Effector CD8-positive, alpha-beta T cell (primary cell): ENCODE measurements at regions not wholly inside any gene's neighbourhood (a gene's known extent, or its start where the extent isn't known, plus 50 kb on each side); places are given as distances from the start of the nearest gene placed in this dataset.

ENCODE experiments used
- DNase-seq: peaks from one replicate; lab custom pipeline; 2025; lab: John Stamatoyannopoulos, UW

DNA sequence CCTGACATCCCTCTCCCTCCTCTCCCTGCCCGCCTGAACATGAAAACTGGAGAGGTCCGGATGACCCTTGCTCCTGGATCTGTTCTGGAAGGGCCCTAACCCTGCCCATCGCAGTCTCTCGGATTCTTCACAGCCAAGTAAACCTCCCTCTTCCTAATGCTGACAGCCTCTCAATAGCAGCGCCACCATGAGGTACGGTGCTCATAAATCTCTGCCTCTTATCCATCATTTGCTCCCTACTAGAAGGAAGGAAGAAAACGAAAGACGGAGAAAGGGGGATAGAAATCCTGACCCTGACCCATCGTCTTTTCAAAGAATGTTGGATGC lies 257.9 kb downstream of the BCL11A start:
- no peak for DNase-seq

DNA sequence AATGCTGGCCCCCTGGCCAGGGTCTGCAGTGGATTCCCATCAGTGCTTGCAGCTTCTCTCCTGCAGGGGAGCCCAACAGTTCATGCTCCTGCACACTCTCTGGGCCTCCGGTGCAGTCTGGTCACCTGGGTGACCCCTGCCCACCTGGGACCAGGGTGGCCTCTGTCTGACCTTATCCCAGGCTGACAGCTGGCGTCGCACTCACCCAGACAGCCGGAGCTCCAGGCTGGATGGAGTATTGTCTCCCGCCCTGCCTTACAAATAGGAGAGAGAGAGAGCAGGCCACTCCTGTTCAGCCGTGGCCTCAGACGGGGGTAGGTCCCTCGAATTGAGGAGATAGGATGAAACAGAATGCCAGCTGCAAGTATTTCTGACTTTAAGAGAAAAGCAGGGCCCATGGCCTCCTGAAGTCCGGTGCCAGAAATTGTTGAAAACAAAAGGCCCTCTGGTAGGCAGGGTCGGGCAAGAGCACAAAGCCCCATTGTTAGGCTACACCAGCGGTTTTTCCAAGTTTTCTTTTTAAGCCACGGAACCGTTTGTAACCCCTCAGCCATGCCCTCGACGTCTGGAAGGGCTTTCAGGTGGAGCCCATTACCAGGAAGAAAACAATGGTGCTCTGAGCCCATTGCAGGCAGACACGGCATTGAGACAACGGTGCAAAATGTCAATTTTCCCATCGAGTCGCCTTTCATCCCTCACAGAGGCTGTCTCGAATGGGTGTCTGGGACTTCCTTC lies 258.4 kb downstream of the BCL11A start:
- no peak for DNase-seq

DNA sequence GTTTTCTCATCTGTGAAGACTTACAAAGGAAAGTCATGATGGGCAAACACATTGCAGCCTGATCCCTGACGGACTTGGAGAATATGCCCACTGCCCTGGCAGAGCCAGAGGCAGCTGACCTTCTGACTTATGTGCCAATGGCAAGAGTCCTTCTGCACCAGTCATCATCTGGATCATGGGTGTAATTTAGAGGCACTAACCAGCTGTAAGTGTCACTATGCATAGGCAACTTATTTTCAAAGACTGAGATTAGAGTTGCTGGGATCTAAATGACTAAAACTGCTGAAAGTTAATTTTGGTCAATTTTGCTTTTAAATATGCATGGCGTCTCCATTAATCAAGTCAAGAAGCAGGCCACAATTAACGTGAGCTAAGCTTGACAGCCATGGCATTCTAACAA lies 261.2 kb downstream of the BCL11A start:
- no peak for DNase-seq

DNA sequence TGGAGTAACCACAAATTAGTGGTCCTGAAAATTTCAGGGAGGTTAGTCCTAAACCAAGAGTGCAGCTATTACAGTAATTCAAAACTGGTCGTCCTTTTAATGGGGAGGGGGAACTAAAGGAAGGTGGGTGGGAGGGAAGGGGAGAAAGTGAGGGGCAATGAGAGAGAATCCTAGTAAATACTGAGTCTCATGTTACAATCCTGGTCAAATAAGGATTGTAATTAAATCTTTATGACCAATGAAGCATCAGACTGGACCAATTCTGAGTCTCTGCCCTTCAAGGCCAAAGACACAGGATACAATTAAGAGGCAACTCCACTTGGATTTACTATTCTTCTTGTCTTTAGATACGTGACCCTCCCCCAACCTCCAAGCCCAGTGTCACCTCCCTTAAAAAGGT lies 262.9 kb downstream of the BCL11A start:
- DNase-seq = no peak

DNA sequence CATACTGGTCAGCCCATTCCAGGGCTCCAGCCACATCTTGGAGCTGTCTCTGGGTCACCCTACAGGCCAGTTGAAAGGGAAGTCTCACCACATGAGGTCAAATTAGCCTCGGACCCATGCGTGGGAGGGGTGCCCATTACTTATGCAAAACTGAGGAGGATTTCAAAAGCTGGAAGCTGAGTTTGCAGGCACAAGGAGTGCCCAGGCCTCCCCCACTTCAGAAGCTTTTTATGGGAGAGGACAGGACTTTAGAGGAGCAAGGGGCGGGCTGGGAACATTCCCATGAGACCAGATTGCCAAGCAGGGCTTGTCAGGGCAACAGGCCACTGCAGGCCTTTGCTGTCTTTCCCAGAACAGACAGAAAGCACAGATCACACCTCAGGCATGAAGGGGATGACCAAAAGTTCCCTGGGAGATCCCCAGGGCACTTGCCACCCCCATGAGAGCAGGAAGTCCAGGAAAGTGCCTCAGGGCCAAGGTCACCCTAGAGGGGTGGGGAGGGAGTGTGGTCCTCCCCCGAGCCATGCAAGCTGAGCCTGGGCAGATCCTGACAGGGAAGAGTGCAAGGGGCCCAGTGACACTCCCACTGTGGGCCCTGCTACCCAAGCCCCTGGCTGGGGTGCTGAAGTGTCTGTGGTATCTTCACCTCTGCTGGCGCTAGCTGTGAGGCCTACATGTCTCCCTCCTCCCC lies 267.7 kb downstream of the BCL11A start:
- no peak for DNase-seq

DNA sequence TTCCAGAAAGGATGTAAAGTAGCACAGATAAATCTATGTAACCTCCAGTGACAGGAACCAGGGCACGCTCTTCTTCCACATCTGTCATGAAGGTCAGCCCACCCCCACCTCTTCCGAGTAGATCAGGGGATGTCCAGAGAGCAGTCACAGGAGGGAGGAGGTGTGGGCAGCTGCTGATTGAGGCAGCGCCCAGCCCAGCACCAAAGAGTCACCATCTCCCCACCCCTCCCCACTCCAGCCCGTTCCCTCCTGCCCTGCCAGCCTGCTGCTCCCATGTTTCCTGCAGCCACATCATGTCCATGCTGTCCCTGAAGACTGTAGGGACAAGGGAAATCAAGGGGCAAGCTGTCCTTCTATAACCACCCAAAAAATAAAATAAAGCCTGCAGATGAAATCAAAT lies 269.8 kb downstream of the BCL11A start:
- DNase-seq = no peak

DNA sequence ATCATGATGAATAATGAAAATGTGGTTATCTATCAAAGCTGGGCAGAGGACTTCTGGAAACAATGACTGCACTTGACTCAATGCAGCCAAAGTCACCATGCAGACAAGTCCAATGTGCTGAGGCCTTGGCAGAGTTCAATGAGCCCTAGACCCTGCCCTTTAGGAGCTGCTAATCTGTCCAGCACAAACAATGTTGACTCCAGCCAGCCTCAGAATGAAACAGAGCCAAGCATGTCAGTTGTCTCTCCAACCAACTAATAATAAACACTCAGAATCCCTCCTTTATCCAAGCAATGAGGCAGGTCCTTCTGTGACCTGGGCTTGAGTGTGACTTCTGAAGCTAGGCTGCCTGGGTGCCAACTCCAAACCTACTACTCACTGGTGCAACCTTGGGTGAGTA lies 270.6 kb downstream of the BCL11A start:
- no peak for DNase-seq

DNA sequence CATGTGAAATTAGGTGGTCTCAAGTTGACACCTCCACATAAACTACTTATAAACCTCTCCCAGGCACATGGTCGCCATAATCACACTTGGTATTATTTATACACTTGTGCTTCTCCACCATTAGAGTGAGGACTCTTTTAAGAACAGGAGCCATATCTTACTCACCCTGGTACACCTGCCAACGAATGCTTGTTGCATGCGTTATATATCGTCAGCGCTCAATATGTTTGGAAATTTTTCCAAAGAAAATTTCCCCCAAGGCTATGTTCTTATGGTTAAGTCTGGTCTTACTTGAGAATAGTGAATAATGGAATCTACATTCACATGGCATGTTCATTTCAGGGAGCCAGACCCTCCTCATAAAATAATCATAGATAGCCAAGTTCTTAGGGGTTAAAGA lies 271.7 kb downstream of the BCL11A start:
- DNase-seq = no peak

DNA sequence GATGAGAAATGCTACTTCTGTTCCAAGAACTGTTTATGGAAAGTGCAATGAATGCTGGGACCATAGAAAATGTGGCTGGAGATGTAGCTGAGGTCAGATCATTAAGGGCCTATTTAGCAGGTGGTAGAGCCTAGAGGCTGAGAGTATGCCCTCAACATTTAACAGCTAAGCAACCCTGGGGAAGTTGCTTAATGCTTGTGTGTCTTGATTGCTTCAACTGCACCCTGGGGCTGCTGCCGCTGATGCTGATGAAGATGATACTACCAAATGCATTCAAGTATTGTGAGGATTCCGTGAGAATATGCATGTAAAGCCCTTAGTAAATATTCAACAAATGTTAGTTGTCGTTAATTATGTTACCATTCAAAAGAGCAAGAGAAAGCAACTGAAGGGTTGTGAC lies 273.2 kb downstream of the BCL11A start:
- DNase-seq = no peak

DNA sequence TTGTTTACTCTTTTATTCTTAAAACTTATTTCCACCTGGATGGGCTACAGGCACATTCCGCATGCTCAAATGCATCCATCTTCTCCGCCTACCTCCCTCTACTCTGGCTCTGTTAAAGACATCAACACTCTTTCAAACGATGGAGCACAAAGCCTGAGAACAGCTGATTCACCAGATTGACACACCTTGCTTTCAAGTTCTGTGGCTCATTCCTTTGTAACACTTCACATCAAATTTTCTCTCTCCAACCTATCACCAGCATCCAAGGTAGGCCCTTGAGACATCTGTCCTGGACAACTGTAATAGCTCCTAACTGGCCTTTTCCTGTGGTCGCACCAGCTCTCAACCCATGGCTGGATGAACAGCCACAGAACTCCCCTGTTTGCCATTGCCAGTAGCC lies 274.5 kb downstream of the BCL11A start:
- DNase-seq = no peak

DNA sequence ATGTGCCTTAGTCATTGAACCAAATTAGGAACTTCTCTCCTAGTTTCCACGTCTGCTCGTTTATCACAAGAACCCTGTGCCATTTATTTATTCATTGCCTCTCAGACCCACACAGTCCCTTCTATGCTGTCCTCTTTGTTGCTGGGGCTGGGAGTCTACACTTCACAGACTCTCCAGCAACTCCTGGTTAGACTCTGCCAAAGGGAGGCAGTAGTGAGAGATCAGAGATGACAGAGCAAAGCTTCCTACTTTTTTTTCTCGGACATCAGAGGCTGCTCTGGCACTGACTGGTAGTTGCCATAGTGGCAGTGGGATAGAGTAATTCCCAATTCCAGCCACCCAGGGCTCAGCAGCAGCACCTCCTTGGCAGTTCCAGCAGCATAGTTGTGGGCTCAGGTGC lies 277.5 kb downstream of the BCL11A start:
- DNase-seq = no peak

DNA sequence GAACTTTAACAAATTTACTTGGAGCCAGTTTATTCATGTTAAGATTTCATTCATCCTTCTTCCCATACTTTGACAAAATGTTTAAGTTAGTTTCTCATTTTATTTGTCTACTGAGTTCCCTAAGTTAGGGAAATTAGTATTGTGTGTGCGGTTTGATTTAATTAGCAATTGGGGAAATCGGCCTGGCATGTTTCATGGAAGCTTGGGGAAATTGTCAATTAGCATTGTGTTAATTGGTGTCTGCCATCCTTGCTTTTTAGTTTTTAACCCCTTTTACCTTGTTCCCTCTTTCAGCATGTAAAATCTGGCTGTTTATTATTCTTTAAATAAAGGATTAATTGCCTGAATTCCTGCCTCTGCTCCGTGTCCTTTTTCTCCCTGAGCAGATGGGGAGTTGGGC lies 279.6 kb downstream of the BCL11A start:
- DNase-seq = no peak

DNA sequence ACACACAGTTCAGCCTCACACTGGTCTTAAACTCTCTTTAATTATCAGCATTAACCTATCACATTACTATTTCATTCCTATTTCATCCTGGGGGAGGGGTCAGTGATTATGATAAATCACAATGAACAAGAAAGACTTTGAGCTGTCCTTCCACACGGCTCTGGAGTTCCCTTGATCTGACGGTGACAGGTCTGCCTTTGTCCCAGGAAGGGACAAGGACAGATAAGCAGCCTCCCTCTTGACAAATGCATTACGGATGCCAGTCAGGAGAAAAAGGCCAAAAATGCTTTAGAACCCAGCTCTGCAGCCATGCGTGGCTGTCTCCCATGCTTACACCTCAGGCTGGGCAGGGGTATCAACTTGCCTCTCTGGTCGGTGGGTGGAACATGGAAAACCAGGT lies 281.7 kb downstream of the BCL11A start:
- no peak for DNase-seq

DNA sequence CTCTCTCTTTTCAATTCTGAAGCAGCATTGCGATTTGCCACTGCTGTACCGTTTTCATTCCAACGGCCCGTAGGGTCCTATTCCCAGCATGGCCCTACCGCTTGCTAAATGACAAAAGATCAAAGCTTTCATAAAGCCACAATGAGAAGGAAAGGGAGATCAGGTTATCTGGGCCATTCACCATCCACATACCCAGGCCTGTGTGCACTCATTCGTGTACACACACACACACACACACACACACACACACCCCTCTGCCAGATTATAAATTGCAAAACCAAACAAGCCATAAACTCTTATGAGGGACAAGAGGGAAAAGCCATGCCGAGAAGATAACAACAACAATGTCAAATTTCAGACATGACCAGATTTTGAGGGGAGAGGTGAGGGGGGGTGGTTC lies 282.3 kb downstream of the BCL11A start:
- DNase-seq = no peak

DNA sequence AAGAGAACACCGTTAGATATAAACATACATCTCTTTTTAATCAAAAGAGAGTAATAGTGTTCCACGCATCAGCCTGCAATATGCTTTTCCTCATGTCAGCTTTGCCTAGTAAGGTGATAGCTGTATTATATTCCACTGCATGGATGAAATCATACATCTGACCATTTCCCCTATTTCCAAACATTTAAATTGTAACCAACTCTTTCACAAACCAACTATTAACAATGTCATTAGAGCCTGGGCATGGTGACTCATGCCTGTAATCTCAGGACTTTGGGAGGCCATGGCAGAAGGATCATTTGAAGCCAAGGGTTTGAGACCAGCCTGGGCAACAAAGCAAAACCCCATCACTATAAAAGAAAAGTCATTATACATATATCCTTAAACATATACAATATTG lies 284.8 kb downstream of the BCL11A start:
- DNase-seq = no peak

DNA sequence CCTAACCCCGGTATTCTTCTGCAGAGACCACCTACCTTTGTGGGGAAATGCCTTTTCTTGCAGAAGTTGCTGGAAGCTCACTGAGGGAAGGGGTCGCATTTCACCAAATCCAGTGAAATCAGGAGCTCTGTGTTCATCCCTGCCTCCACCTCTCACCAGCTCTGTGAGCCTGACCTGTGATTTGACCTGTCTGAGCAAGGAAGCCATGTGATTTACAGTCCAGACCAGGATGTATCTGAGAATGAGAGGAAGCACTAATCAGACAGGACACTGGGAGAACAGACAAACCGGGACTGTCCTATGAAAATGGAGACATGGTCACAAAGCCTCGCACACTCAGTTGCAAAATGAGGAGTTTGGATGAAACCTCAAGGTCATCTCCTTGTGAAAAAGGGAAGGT lies 285.4 kb downstream of the BCL11A start:
- DNase-seq = no peak

DNA sequence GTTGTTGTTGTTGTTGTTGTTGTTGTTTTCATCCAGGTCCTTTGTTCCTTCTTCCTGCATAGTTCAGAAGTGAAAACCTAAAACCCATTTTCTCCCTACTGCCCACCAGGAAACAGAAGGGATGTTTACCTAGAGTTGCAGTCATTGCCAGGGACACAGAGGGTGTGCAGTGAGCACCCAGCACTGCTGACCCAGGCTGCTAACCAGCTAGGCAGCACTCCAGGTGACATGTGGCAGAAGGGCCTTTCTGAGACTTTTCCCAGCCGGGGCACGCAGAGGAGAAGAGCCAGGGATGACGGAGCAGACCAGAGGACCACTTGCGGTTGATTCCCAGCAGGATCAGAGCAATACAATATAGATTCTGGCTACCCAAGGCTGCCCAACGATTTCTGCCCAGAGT lies 286.3 kb downstream of the BCL11A start:
- no peak for DNase-seq

DNA sequence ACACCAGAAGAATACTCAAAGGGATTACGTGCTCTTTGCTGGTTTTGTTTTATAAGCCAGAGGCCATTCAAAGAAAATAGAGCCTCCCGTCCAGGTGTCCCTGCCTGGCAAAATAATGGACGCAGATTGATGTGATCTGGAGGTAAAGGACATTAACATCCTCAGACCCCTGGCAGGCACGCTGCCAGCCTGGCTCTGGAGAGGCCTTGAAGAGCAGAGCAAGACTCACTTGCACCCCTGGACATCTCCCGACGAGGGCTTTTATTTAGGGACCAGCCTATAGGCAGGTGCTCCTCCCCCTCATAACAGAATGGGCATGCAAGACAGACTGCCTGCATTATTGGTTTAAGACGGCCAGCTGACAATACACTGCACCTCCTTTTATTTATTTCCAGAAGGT lies 291.3 kb downstream of the BCL11A start:
- DNase-seq = no peak

DNA sequence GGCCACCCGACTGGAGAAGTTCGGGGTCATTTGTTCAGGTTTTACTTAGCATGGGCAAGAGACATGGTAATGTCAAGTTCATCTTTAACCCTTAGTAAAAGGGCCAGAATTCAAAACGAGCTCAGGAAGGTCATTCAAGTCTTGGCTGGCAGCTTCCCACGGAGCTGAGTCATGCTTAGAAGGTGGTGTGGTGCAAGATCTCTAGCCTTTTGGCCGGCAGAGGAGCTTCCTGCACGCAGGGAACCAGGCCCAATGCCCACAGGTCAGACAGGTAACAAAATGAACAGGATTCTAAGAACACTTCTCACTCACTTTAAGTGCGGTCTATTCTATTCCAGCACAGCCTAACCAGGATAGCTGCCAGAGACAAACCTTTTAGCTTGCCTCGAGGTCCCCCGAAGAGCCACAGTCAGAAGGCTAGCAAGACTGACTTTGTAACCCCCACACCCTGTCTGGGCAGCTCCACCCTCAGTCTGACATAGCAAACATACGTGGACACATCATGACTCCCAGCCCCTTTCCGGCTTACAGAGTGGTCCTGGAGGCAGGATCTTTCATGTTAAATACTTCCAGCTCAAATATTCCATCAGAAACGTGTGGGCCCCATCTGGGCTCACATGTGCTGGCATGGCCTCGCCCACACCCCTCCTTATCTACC lies 292.7 kb downstream of the BCL11A start:
- no peak for DNase-seq

DNA sequence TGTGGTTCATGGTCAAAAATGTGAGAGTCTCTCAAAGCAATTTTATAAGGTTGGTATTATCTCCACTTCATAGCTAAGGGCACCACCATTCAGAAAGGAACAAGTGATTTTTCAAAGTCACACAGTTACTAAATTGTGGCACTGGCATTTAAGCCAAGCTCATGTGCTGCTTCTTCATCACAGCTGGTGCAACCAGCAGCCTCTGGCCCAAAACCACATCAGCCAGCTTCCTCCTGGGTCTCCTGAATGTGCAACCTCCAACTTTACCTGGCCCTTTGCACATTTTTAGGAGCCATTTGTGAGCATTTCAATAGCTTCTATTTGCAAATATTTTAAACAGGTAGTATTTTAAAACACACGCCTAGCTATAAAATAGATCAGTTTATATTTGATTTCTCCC lies 293.7 kb downstream of the BCL11A start:
- DNase-seq = no peak

DNA sequence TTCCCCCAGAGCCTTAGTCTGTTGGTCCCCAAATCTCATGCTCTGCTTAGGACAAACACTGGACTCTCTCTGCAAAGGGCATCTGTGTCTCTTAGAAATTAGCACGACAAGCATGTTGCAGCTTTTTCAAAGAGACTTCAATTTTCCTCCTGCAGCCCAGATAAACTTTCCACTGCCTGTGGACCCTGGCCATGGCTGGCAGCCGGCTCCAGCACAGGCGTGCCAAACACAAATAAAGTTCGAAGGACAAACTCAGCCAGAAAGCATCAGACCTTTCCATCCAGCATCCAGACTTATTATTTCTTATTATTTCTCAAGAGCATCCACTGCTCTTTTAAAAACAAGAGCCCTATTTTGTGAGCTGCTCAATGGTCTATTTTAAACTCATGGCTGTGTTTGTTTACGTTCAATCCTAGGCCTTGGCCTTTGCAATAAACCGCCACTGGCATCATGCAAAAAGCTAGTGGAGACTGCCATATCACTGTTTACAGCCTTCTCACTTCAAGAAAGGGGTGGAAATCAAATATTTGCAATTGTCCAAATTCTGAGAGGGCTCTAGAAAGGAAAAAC lies 300.8 kb downstream of the BCL11A start:
- DNase-seq = no peak

DNA sequence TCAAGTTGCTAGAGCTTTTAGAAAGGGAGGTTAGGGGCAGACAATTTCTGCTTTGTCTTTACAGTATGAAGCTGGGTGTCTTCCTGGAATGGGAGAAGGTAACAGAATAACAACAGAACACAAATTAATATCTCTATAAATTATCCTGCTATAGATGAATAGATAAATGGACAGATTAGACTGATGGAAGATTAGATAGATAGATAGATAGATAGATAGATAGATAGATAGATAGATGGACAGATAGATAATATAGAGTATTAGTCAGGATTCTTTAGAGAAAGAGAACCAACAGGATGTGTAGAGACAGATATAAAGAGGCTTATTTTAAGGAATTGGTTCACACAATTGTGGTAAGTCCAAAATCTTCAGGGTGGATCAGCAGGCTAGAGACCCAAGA lies 302.2 kb downstream of the BCL11A start:
- no peak for DNase-seq

DNA sequence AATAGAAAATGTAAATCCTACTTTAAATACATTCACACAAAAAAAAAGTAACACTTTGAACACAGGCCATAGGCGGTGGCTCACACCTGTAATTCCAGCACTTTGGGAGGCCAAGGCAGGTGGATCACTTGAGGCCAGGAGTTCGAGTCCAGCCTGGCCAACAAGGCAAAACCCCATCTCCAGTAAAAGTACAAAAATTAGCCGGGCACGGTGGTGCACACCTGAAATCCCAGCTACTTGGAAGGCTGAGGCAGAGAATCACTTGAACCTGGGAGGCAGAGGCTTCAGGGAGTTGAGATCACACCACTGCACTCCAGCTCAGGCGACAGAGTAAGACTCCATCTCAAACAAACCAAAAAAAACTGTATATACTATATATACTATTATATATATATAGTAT lies 303.6 kb downstream of the BCL11A start:
- DNase-seq = no peak
